SK-N-SH (cell line): ENCODE measurements at regions not wholly inside any gene's neighbourhood (a gene's known extent, or its start where the extent isn't known, plus 50 kb on each side); places are given as distances from the start of the nearest gene placed in this dataset.

Experiments
- CTCF ChIA-PET: fragments of 300-600, 350-600 bp; formaldehyde crosslinking; extraction: SDS; loops from one replicate; lab custom pipeline; 2021; lab: Yijun Ruan, JAX
- POLR2A ChIA-PET: fragments of 350-600 bp; sonication (Branson Sonifier 250); formaldehyde crosslinking; extraction: SDS; loops from one replicate; lab custom pipeline; 2020; ENCODE audit warnings: antibody characterized with exemption, inconsistent platforms; lab: Yijun Ruan, JAX
- DNase-seq: peaks from one replicate; pipeline ENCODE4 v3.0.0; 2012
- H2AFZ ChIP-seq: fragments of 200-600 bp; sonication (generic); 2 replicates; pipeline ENCODE4 v1.8.1; 2016; ENCODE audit warnings: antibody characterized with exemption, mild to moderate bottlenecking, low read depth
- H3F3A ChIP-seq: fragments of 200-600 bp; sonication (generic); replicated peaks from 2 replicates; pipeline ENCODE3; 2016; ENCODE audit warnings: antibody characterized with exemption, mild to moderate bottlenecking; ENCODE audit not compliant: insufficient read depth
- H3K27ac ChIP-seq, 2 experiments: fragments of 200-500 bp in 1 of 2; fragments of 200-600 bp in 1 of 2; sonication (Bioruptor generic) in 1 of 2; sonication (generic), shearing (Covaris generic) in 1 of 2; 2 replicates each; pipeline versions ENCODE4 v1.5.1 to v1.6.1; 2014 to 2016; ENCODE audit warnings: low read depth in 2 of 2, inconsistent platforms in 1 of 2, low read length in 1 of 2, mild to moderate bottlenecking in 1 of 2, mixed read lengths in 1 of 2
- H3K27me3 ChIP-seq: fragments of 200-600 bp; sonication (generic), shearing (Covaris generic); 2 replicates; pipeline ENCODE4 v1.6.1; 2016; ENCODE audit warnings: mixed run types; ENCODE audit not compliant: insufficient read depth
- H3K36me3 ChIP-seq, 2 experiments: fragments of 200-500 bp in 1 of 2; fragments of 200-600 bp in 1 of 2; sonication (Bioruptor generic) in 1 of 2; sonication (generic) in 1 of 2; replicated peaks in 1 of 2; 2 replicates each; pipeline versions ENCODE3 to v1.5.1; 2014 to 2016; ENCODE audit warnings: low read length in 1 of 2, mild to moderate bottlenecking in 1 of 2; ENCODE audit not compliant: insufficient read depth in 2 of 2, control insufficient read depth in 1 of 2
- H3K4me1 ChIP-seq, 2 experiments: fragments of 200-500 bp in 1 of 2; fragments of 200-600 bp in 1 of 2; sonication (Bioruptor generic) in 1 of 2; sonication (generic), shearing (Covaris generic) in 1 of 2; 2 replicates each; pipeline versions ENCODE4 v1.5.1 to v1.6.1; 2014 to 2016; ENCODE audit warnings: low read depth in 1 of 2, low read length in 1 of 2, mixed run types in 1 of 2; ENCODE audit not compliant: insufficient read depth in 2 of 2, control insufficient read depth in 1 of 2
- H3K4me2 ChIP-seq: fragments of 200-600 bp; sonication (generic), shearing (Covaris generic); 2 replicates; pipeline ENCODE4 v1.6.1; 2017; ENCODE audit warnings: mixed run types
- H3K4me3 ChIP-seq, 2 experiments: fragments of 200-500 bp in 1 of 2; fragments of 200-600 bp in 1 of 2; sonication (Bioruptor generic) in 1 of 2; sonication (generic), shearing (Covaris generic) in 1 of 2; 2 replicates each; pipeline versions ENCODE4 v1.5.1 to v1.8.1; 2014 to 2016; ENCODE audit warnings: low read depth in 2 of 2, inconsistent platforms in 1 of 2, low read length in 1 of 2, mild to moderate bottlenecking in 1 of 2, mixed read lengths in 1 of 2, moderate library complexity in 1 of 2
- H3K79me2 ChIP-seq: fragments of 200-600 bp; sonication (generic); 2 replicates; pipeline ENCODE4 v1.8.1; 2017; ENCODE audit warnings: mild to moderate bottlenecking; ENCODE audit not compliant: insufficient read depth
- H3K9ac ChIP-seq: fragments of 200-600 bp; sonication (generic); 2 replicates; pipeline ENCODE4 v1.6.1; 2017; ENCODE audit warnings: mixed run types
- H3K9me2 ChIP-seq: fragments of 200-600 bp; sonication (generic); 2 replicates; pipeline ENCODE4 v1.6.1; 2017; ENCODE audit warnings: mixed run types
- H3K9me3 ChIP-seq: fragments of 200-600 bp; sonication (generic); 2 replicates; pipeline ENCODE4 v1.6.1; 2017; ENCODE audit warnings: mixed run types, mild to moderate bottlenecking, moderate library complexity
- H4K20me1 ChIP-seq: fragments of 200-600 bp; sonication (generic); 2 replicates; pipeline ENCODE4 v1.6.1; 2017; ENCODE audit warnings: mild to moderate bottlenecking, mixed run types; ENCODE audit not compliant: insufficient read depth
- CHD2 ChIP-seq: fragments of 150-350 bp; IDR thresholded peaks from 2 replicates; pipeline ENCODE4 v1.6.1; 2018; ENCODE audit warnings: low read length; ENCODE audit not compliant: partially characterized antibody
- ELF1 ChIP-seq: IDR thresholded peaks from 2 replicates; pipeline ENCODE4 v1.4.0; 2012
- EP300 ChIP-seq, 2 experiments: IDR thresholded peaks; 2 replicates each; pipeline versions ENCODE4 v1.4.0 to v1.6.1; 2012; ENCODE audit warnings: borderline replicate concordance in 1 of 2, low read depth in 1 of 2, low read length in 1 of 2
- FOSL2 ChIP-seq: IDR thresholded peaks from 2 replicates; pipeline ENCODE4 v1.4.0; 2012; ENCODE audit warnings: low read depth, mild to moderate bottlenecking, moderate library complexity, borderline replicate concordance
- GABPA ChIP-seq: IDR thresholded peaks from 2 replicates; pipeline ENCODE4 v1.4.0; 2012; ENCODE audit warnings: low read depth, mild to moderate bottlenecking
- GATA2 ChIP-seq: sonication (generic); formaldehyde crosslinking; IDR thresholded peaks from 2 replicates; pipeline ENCODE4 v1.5.0; 2020; ENCODE audit warnings: mild to moderate bottlenecking, missing genetic modification reagents
- MAX ChIP-seq: IDR thresholded peaks from 2 replicates; pipeline ENCODE4 v1.4.0; 2012; ENCODE audit warnings: low read depth
- MEF2A ChIP-seq: IDR thresholded peaks from 2 replicates; pipeline ENCODE4 v1.4.0; 2012; ENCODE audit warnings: low read depth, borderline replicate concordance
- MXI1 ChIP-seq: IDR thresholded peaks from 2 replicates; pipeline ENCODE4 v1.6.1; 2012; ENCODE audit warnings: mild to moderate bottlenecking, low read depth, low read length, improper control_type of control experiment
- POLR2AphosphoS5 ChIP-seq: IDR thresholded peaks from 2 replicates; pipeline ENCODE4 v1.6.1; 2012; ENCODE audit warnings: low read depth, low read length
- RAD21 ChIP-seq: IDR thresholded peaks from 2 replicates; pipeline ENCODE4 v1.6.1; 2012; ENCODE audit warnings: mild to moderate bottlenecking, low read length
- RCOR1 ChIP-seq: fragments of 150-350 bp; IDR thresholded peaks from 2 replicates; pipeline ENCODE4 v1.6.1; 2017; ENCODE audit warnings: antibody characterized with exemption, low read length
- REST ChIP-seq: IDR thresholded peaks from 2 replicates; pipeline ENCODE4 v1.6.1; 2012; ENCODE audit warnings: mild to moderate bottlenecking, low read depth, low read length, moderate library complexity
- RFX5 ChIP-seq: IDR thresholded peaks from 2 replicates; pipeline ENCODE4 v1.6.1; 2012; ENCODE audit warnings: mild to moderate bottlenecking, improper control_type of control experiment, low read length
- RXRA ChIP-seq: IDR thresholded peaks from 2 replicates; pipeline ENCODE4 v1.4.0; 2012; ENCODE audit warnings: low read depth, mild to moderate bottlenecking, borderline replicate concordance
- SIN3A ChIP-seq: IDR thresholded peaks from 2 replicates; pipeline ENCODE4 v1.6.1; 2012; ENCODE audit warnings: low read depth, mild to moderate bottlenecking, low read length, moderate library complexity, borderline replicate concordance
- TCF12 ChIP-seq: IDR thresholded peaks from 2 replicates; pipeline ENCODE4 v1.4.0; 2012
- TEAD4 ChIP-seq: IDR thresholded peaks from 2 replicates; pipeline ENCODE4 v1.4.0; 2012; ENCODE audit warnings: mild to moderate bottlenecking, borderline replicate concordance; ENCODE audit not compliant: insufficient read depth
- USF1 ChIP-seq: IDR thresholded peaks from 2 replicates; pipeline ENCODE4 v1.4.0; 2012; ENCODE audit warnings: low read depth, borderline replicate concordance
- USF2 ChIP-seq: fragments of 150-350 bp; IDR thresholded peaks from 2 replicates; pipeline ENCODE4 v1.6.1; 2017; ENCODE audit warnings: antibody characterized with exemption, low read length, low read depth, borderline replicate concordance
- YY1 ChIP-seq: IDR thresholded peaks from 2 replicates; pipeline ENCODE4 v1.4.0; 2012; ENCODE audit warnings: low read depth, mild to moderate bottlenecking
- WGBS: methylation state at CpG from one replicate; pipeline ENCODE4 v1.1.6; 2017; ENCODE audit warnings: low lambda C conversion rate; 5-methylcytosine and 5-hydroxymethylcytosine counted together

GRCh38 chr10:8278099-8278498 lies 223.6 kb downstream of the GATA3 start:
- H3K27me3 ChIP-seq, result no peaks in the 10 kb centered on the region
- no peak for DNase-seq
- no peak overlapping the region for H3K27ac ChIP-seq
- H3K79me2 ChIP-seq, result no peaks in the 10 kb centered on the region
- no peak overlapping the region for H3K4me3 ChIP-seq
- TF ChIP-seq RXRA, result no peak
- TF ChIP-seq USF1, result no peak
- TF ChIP-seq REST, result no peak
- no peak for TF ChIP-seq SIN3A
- TF ChIP-seq TEAD4, result no peak
- TF ChIP-seq FOSL2, result no peak
- no peak for TF ChIP-seq ELF1
- no peak for TF ChIP-seq TCF12
- TF ChIP-seq MXI1, result no peak
- no peak for TF ChIP-seq POLR2AphosphoS5
- no peak for TF ChIP-seq USF2
- no peak for TF ChIP-seq GABPA
- no peak for TF ChIP-seq CHD2
- H3K9me3 ChIP-seq, result no peaks in the 10 kb centered on the region
- no peaks in the 10 kb centered on the region for H3K36me3 ChIP-seq
- 41% methylated on average over 2 of the region's 4 CpGs for WGBS
- no peak overlapping the region for H3K4me2 ChIP-seq
- CTCF ChIA-PET, result no interaction called here
- H4K20me1 ChIP-seq, result no peaks in the 10 kb centered on the region
- no peak overlapping the region for H3K9ac ChIP-seq
- H3K4me1 ChIP-seq, result peaks cover 0 to 4% of the 10 kb centered on the region in 2 experiments; a peak in 2 of 4 replicates
- H3F3A ChIP-seq, result no peaks in the 10 kb centered on the region
- H3K9me2 ChIP-seq, result no peaks in the 10 kb centered on the region
- POLR2A ChIA-PET, result no interaction called here
- no peak overlapping the region for H2AFZ ChIP-seq

GRCh38 chr10:8279598-8279997 lies 225.1 kb downstream of the GATA3 start:
- H3K4me2 ChIP-seq, result no peak overlapping the region
- H3K27ac ChIP-seq, result no peak overlapping the region; a peak in 1 of 4 replicates
- WGBS, result 11% methylated on average over 2 of the region's 2 CpGs
- no peak overlapping the region for H3K9ac ChIP-seq
- POLR2A ChIA-PET, result no interaction called here
- no peaks in the 10 kb centered on the region for H3K9me3 ChIP-seq
- H3K79me2 ChIP-seq, result no peaks in the 10 kb centered on the region
- H3K4me3 ChIP-seq, result no peak overlapping the region
- peak; percentile 38 for DNase-seq
- H3K4me1 ChIP-seq, result peaks cover 0 to 4% of the 10 kb centered on the region in 2 experiments; a peak in 2 of 4 replicates
- H4K20me1 ChIP-seq, result no peaks in the 10 kb centered on the region
- no peaks in the 10 kb centered on the region for H3F3A ChIP-seq
- H3K36me3 ChIP-seq, result no peaks in the 10 kb centered on the region
- H2AFZ ChIP-seq, result peak overlapping the region; percentile 82
- no peaks in the 10 kb centered on the region for H3K27me3 ChIP-seq
- CTCF ChIA-PET, result interaction anchor here (0.6 to 1.5 kb wide), 2 partner anchors 165 to 219 kb away, joined by 3 to 4 read pairs; no protein-coding TSS in a partner anchor
- H3K9me2 ChIP-seq, result no peaks in the 10 kb centered on the region
- TF ChIP-seq TCF12 (peak; percentile 63), MEF2A (no peak), RCOR1 (peak; percentile 100), RAD21 (peak; percentile 25; the same call in 1 of the 2 replicates), YY1 (no peak), EP300 (IDR thresholded peaks at IDR 0.05; ENCODE audit: borderline replicate concordance in 1 of 2, low read depth in 1 of 2, low read length in 1 of 2) (peak in 1 of 2 experiments; percentile 81; a peak in 2 of 4 replicates), TEAD4 (peak; percentile 51; the same call in 1 of the 2 replicates), REST (0 out of 2 replicates have a peak, but pooled peaks have one; percentile 13), RFX5 (no peak), MAX (peak; percentile 58), GATA2 (CRISPR knock-in tag) (peak; percentile 52)
